GM21381 (cell line): ENCODE measurements at regions not wholly inside any gene's neighbourhood (a gene's known extent, or its start where the extent isn't known, plus 50 kb on each side); places are given as distances from the start of the nearest gene placed in this dataset.

Source experiments
- ATAC-seq: cut with Tn5 transposase; IDR thresholded peaks from one replicate; pipeline ENCODE4 v1.9.1; 2021; ENCODE audit warnings: mild to moderate bottlenecking, moderate library complexity; ENCODE audit not compliant: unreplicated experiment

- no peak for ATAC-seq
Observed at GRCh38 chr18:5601188-5601624, 57.4 kb upstream of the EPB41L3 start.

- ATAC-seq: no peak
Observed at GRCh38 chr18:5600378-5601071, 56.7 kb upstream of the EPB41L3 start.

GRCh38 chr18:5596585-5596984 is 52.8 kb upstream of the EPB41L3 start:
- no peak for ATAC-seq
